ENCODE measurements at regions not wholly inside any gene's neighbourhood (a gene's known extent, or its start where the extent isn't known, plus 50 kb on each side); places are given as distances from the start of the nearest gene placed in this dataset.

GRCh38 chr2:144281476-144281875 is 238.4 kb downstream of the ZEB2 start:
- no peak for DNase-seq (ENCODE audit: low read depth)

GRCh38 chr2:144280009-144280408 is 239.9 kb downstream of the ZEB2 start:
- no peak for DNase-seq (ENCODE audit: low read depth)

GRCh38 chr2:144279165-144279564 is 240.8 kb downstream of the ZEB2 start:
- DNase-seq (ENCODE audit: low read depth) = no peak

- DNase-seq (ENCODE audit: low read depth) = no peak
These were observed 242.1 kb downstream of the ZEB2 start for GRCh38 chr2:144277622-144278354.

GRCh38 chr2:144275340-144275739 is 244.6 kb downstream of the ZEB2 start:
- DNase-seq (ENCODE audit: low read depth) = peak; percentile 50

- no peak for DNase-seq (ENCODE audit: low read depth)
These were observed 245.8 kb downstream of the ZEB2 start for GRCh38 chr2:144274131-144274530.

- no peak for DNase-seq (ENCODE audit: low read depth)
These were observed 249.0 kb downstream of the ZEB2 start for GRCh38 chr2:144270951-144271350.

GRCh38 chr2:144268036-144268678 is 251.8 kb downstream of the ZEB2 start:
- DNase-seq (ENCODE audit: low read depth) = no peak

- DNase-seq (ENCODE audit: low read depth) = no peak
These were observed 252.7 kb downstream of the ZEB2 start for GRCh38 chr2:144267239-144267638.

GRCh38 chr2:144265654-144266053 is 254.3 kb downstream of the ZEB2 start:
- no peak for DNase-seq (ENCODE audit: low read depth)

- DNase-seq (ENCODE audit: low read depth) = no peak
These were observed 258.0 kb downstream of the ZEB2 start for GRCh38 chr2:144261966-144262365.

GRCh38 chr2:144261336-144261735 is 258.6 kb downstream of the ZEB2 start:
- DNase-seq (ENCODE audit: low read depth) = no peak

GRCh38 chr2:144259332-144259731 is 260.6 kb downstream of the ZEB2 start:
- DNase-seq (ENCODE audit: low read depth) = peak; percentile 25

- DNase-seq (ENCODE audit: low read depth) = no peak
These were observed 261.8 kb downstream of the ZEB2 start for GRCh38 chr2:144258154-144258553.

- peak; percentile 40 for DNase-seq (ENCODE audit: low read depth)
These were observed 262.8 kb downstream of the ZEB2 start for GRCh38 chr2:144256996-144257707.

- DNase-seq (ENCODE audit: low read depth) = no peak
These were observed 265.3 kb downstream of the ZEB2 start for GRCh38 chr2:144254342-144255235.

- no peak for DNase-seq (ENCODE audit: low read depth)
These were observed 266.2 kb downstream of the ZEB2 start for GRCh38 chr2:144253743-144254142.

- no peak for DNase-seq (ENCODE audit: low read depth)
These were observed 267.2 kb downstream of the ZEB2 start for GRCh38 chr2:144252694-144253093.

- DNase-seq (ENCODE audit: low read depth) = peak; percentile 42
These were observed 270.8 kb downstream of the ZEB2 start for GRCh38 chr2:144249035-144249637.

- no peak for DNase-seq (ENCODE audit: low read depth)
These were observed 271.4 kb downstream of the ZEB2 start for GRCh38 chr2:144248350-144249034.

Data from myocyte (in vitro differentiated cells).